ENCODE measurements at regions not wholly inside any gene's neighbourhood (a gene's known extent, or its start where the extent isn't known, plus 50 kb on each side); places are given as distances from the start of the nearest gene placed in this dataset.

- TF ChIP-seq CTCF (IDR thresholded peaks at IDR 0.05 in 4 of 5, conservative IDR thresholded peaks at IDR 0.05 in 1 of 5) (no peak), POLR2A (IDR thresholded peaks at IDR 0.05) (no peak)
Measured at GRCh38 chr2:204341887-204342276, 203.4 kb upstream of the PARD3B start.
